GM21423 (cell line): ENCODE measurements at regions not wholly inside any gene's neighbourhood (a gene's known extent, or its start where the extent isn't known, plus 50 kb on each side); places are given as distances from the start of the nearest gene placed in this dataset.

Experiments used
- ATAC-seq: cut with Tn5 transposase; IDR thresholded peaks from one replicate; pipeline ENCODE4 v1.9.1; 2021; ENCODE audit warnings: mild to moderate bottlenecking, moderate library complexity; ENCODE audit not compliant: unreplicated experiment

DNA sequence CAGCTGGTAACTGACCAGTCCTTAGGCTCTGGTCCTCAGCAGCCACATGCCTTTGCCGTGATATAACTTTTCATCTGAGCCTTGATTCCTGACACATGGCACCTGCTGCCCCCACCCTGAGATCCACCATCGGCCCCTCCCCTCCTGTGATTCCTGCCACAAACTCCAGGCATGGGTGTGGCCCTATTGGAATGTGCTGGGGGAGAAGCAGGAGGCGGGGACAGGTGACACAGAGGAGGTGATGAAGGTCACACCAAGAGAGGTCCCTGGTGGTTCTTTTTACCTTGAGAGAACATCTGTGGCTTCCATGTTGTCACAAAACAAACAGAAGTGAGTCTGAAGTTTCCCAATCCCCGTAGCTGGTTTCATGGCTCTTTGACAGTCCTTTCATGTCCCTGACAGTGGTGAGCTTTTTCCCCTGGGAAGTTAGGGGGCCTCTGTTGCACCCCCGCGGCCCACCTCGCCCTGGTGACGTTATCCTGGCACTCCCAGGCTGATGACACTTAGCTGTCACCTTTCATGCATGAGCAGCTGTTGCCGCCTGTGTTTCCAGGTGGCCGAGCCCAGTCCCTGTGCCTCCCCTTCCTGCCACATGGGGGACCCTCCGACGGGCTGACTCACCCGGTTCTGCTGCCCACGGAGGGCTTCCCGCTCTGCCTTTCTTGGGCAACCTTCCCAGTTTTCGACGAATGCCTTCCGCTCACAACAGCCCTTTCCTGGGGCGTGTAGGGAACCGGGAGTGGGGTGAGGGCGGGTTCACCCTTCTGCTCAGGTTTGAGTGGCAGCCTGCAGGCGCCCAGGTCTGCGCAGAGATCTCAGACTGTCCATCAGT, 66.3 kb upstream of the GLI2 start:
- ATAC-seq: no peak

DNA sequence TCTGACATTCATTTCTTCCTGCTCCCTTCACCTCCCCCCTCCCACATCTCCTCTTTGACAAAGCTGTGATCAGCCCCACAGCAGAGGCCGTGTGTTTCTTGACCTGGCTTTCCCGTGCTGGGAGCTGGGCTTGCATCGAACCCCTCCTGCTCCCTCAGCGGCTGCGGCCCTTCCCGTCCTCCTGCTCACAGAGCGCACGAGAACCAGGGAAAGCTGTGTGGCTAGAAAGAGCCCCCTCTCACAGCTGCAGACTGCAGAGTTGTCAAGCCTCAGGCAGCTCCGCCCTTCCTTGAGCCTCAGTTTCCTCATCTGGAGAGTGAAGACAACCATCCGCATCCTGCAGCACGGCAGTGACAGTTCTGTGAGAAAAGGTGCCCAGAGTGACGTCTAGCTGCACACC, 65.7 kb upstream of the GLI2 start:
- ATAC-seq: no peak

DNA sequence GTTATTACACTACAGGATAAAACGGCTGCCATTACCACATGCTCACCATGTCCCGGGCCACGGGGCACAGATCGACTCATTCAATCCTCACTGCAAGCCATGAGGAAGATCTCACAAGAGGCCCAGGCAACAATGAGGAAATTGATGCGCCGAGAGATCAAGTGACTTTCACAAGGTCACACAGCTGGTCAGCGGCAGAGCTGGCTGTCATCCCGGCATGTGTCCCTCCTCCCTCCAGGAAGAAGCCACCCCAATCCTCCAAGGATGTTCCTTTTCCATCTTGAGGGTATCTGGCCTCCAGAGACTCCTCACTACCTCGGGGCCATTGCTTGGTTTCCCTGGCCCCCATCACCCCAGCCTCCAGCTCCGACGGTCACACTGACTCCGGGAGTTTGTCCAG, 65.3 kb upstream of the GLI2 start:
- ATAC-seq: no peak

DNA sequence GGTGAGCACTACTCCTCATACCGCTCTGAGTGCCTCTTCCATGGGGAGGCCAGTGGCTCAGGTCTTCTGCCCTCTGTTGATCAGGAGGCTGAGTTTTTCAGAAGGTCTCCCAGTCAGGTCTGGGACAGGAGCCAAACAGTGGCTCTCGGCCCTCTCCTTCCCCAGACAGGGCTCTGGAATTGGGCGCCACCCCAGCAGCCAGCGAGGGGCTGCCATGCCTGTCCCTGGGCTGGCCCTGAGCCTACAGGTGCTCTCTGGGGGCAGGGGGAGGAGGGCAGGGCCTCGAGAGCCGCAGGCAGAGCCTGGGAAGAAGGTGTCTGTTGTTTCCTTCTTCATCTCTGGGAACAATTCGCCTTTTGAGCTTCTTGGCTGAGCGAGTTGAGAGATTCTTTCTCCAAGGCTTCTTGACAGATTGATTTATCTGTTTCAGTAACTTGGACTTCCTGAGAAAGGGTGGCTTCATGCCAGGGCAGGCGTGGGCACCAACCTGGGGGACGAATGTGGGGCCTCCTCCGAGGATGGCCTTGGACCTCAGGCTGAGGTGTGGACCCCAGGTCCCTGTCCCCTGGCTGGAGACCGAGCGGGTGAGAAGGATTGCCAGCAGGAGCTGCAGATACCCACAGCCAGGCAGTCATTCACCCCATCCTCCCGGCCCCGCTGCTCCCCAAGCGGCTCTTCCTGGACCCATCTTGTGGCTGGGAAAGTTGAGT, 64.7 kb upstream of the GLI2 start:
- ATAC-seq: no peak

DNA sequence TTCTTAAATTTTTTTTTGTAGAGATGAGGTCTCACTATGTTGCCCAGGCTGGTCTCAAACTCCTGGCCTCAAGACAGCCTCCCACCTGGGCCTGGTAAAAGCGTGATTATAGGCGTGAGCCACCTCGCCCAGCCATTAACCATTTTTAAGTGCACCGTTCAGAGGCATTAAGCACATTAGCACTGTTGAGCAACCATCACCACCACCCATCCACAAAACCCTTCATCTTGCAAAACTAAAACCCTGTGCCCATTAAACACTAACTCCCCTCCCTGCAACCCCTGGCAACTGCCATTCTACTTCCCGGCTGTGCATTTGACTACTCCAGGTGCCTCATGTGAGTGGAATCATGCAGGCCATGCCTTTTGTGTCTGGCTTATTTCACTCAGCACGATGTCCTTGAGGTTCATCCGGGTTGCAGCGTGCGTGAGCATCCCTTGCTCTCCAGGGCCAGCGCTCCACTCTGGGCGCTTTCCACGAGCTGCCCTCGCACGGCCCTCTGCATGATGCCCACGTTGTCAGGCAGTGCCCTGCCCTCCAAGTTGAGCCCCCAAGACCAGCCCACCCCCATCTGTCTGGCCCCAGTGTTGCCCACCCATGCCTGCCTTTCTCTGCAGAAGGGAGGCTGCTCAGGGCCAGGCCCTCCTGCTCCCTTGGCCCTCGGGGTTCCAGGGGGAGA, 63.0 kb upstream of the GLI2 start:
- no peak for ATAC-seq

DNA sequence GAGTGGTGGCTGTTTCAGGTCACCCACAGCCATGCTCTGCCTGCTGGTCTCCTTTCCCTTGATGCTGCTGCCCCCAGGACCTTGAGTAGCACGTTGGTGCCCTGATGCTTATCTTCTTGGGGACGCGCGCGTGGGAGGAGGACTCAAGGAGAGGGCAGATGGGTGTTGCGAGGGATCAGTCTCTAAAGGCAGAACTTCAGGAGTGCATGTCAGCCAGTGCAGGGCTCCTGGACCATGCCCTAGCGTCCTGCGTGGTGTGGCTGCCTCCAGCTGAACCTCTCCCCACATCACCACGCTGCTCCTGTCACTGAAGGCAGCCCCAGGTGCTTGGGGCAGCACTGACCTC, 62.5 kb upstream of the GLI2 start:
- ATAC-seq: no peak

DNA sequence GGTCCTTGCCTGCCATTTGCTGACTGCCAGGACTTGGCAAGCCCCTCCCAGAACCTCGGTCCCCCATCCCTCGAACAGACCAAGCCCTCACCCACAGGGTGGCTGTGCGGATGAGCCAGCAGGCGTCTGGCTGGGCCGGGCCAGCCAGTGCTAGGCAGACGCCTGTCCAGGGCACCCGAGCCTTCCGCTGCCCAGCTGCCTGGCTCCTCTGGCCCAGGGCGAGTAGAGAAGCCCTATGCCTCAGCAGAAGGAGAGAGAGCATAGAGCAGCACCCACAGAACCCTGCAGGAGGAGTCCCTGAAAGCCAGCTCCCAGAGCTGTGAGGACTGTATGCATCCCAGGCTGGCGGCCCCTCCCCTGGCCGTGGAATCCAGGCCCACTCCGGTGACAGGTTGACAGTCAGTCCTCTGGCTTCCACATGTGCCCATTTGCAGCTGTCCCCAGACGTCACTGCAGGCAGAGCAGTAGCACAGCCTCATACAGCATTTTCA, 62.1 kb upstream of the GLI2 start:
- ATAC-seq: no peak

DNA sequence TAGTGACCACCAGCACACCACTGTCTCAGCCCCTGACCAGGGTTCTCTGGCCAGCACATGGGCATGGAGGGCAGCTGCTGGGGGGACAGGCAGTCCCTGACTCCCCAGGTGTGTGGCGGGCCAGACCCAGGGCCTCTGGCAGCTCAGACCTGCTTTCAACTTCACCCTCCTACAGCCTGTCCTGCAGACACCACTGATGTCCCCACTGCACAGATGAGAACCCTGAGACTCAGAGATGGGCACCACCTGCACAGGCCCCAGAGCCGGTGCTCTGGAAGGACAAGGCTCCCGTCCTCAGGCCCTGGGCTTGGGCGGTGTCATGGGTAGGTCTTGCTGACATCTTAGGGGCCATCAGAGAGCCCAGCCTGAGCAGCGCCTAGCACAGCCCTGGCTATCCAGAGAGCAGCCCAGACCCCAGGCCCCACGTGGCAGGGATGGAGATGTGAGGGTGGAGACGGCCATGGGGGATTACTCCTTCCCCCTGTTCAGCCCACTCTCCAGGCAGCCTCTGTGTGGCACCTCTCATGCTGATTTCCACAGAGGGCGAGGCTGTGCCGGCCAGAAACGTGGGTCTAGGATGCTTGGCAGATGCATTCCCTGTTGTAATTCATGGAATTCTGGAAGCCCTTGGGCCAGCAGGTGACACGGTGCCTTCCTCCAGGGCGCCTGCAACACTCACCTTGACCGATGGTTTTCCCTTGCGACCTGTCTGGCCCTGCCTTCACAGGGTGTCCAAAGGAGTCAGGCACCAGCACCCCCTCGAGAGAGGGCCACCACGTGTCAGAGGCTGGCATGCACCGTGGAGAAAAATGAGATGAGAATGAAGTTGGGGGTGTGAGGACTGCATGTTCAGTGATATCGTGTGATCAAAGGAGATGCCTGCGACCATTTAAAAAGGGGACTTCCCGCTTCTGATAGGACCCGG, 61.2 kb upstream of the GLI2 start:
- no peak for ATAC-seq

DNA sequence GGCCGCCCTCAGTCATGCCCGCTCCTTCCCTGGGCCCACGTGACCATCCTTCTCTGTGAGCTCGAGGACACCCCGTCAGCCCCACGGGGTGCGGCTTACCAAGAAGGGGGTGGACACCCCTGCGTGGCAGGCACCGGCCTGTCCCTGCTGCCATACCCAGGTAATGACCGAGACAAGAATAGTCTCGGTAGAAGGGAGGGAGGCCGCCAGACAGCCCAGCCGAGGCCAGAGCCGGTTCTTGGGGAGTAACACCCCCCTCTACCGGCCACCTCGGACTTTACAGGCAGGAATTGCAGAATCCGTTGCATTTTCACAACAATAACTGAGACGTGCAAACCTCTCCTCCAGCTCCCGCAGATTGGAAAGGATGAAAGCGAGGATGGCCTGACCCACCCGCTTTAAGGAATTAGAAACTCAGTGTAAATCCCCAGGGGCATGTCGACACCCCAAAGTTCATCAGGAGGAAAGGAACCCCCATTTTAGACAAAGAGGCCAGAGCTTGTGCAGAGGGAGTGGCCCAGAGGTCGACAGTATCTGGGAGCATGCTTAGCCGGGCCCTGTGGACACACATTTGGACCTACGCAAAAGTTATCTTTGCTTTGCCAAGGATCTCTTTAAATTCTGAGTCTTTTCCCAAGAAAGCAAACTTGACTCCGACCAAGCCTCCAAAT, 60.1 kb upstream of the GLI2 start:
- no peak for ATAC-seq

DNA sequence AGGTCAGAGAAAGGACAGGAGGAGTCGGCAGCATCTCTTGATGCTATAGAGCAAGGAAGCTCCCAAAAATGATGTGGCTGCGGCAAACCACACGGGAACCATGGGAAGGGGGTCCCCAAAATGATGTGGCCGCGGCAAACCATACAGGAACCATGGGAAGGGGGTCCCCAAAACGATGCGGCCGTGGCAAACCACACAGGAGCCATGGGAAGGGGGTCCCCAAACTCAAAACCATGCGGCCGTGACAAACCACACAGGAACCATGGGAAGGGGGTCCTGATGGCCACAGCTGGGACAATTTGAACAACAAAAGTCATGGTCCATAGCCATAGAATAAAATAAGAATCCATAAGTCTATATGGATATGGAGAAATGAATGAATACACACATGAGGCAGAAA, 58.4 kb upstream of the GLI2 start:
- ATAC-seq: no peak

DNA sequence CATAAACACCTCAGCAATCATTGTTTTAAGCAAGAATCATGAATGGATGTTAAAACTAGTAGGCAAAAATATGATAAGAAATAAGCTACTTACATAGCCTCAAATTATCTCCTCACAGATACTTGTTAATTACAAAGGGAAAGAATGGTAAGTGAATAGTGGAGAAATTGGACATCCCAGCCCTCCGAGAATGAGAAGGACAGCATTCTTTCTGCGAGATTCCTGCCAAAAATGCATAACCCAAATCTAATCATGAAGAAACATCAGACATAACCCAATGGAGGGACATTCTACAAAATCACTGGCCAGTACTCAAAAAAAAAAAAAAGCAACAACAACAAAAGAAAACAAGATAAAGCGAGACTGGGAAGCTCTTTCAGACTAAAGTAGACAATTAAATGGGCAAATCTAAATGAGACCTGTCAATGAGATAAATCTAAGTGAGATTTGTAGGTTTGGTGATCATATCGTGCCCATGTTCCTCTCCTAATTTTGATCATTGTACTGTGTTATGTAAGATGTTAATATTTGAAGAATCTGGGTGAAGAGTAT, 57.9 kb upstream of the GLI2 start:
- no peak for ATAC-seq

DNA sequence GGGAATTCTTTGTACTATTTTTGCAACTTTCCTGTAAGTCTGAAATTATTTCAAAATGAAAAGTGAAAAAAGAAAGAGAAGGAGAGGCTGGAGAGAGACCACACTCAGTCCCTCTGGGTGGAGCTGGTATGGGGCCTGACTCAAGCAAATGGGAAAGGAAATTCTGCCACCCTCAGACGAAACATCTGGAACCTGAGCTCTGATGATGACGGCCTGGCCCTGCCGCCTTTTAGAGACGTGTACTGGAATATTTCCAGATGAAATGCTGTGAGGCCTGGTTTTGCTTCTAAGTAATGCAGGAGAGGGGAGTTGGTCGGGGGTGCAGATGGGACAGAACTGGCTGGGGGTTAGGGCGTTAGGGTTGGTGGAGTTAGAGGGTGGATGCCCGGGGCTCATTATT, 57.4 kb upstream of the GLI2 start:
- ATAC-seq: no peak

DNA sequence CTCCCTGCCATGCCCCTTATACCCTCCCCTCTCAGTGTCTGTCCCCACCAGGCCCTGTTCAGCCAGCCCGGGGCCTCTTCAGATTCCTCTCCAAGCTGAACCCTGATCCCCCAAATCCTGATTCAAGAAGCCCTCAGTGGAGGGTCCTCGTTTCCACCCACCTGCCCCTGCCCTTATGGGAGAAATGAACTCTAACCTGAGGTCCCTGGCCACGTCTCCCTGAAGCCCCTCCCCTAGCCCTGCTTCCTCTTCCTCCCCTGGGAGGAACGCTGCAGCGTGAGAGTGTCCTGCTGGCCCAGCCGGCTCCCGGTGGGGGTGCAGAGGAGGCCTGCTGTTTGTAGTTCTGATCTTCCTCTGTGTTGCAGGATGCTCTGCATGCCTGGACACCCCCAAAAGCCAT, 56.7 kb upstream of the GLI2 start:
- ATAC-seq: no peak

DNA sequence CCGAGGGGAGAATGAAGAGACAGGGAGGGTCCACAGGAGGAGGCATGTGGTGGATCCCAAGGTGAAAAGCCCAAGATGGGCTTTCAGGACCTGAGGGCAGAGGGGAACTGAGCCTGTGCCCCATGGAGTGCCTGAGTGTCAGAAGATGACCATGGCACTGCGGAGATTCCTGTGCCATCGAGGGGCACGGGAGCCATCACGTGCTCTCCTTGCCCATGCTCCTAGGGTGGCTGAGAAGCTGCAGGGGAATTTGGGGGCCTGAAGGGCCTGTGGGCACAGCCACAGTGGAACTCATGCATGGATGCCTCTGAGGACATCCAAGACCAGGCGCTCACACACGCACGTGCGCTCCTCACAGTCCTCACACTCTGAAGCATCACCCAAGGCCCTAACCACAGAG, 56.1 kb upstream of the GLI2 start:
- no peak for ATAC-seq

DNA sequence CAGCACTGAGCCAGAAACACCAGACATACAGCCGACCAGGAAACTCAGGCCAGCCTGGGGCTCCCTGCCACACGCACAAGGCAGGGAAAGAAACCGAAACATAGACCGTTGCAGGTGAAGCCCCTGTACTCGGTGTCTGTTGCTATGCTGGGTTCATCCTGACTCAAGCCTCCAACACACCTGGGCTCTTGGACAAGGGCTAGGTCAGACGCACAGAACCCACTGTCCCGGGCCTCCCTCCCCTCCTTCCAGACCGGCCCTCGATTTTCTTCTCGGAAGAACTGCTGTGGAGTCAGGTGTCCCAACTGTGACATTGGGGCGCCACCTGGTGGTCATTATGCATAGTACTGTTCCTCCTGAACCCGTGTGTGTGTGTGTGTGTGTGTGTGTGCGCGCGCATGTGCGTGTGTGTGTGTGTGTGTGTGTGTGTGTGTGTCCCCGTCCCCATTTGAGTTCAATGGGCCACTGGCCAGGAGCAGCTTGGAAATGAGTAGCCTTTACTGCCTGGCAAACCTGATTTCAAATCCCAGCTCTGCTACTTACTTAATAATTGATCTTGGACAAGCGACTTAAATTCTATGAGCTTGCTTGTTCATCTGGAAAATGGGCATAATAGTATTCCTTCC, 55.4 kb upstream of the GLI2 start:
- ATAC-seq: peak; percentile 72

DNA sequence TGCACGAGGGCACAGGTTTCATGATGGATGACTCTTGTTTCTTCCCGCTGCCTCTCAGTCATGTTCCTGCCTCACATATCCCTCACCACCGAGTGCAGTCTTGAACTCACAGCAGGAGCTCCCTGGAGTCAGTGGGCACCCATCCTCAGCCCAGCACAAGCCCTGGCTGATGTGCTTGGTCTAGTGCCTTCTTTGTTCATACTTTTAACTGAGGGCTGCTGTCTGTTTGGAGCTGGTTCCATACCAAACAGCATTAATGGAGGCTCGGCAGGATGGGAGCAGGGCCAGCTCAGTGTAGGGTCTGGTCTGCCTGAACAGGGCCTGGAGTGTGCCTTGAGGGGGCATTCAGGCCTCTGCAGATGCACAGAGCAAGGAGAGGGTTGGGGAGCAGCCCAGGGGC, 54.5 kb upstream of the GLI2 start:
- no peak for ATAC-seq

DNA sequence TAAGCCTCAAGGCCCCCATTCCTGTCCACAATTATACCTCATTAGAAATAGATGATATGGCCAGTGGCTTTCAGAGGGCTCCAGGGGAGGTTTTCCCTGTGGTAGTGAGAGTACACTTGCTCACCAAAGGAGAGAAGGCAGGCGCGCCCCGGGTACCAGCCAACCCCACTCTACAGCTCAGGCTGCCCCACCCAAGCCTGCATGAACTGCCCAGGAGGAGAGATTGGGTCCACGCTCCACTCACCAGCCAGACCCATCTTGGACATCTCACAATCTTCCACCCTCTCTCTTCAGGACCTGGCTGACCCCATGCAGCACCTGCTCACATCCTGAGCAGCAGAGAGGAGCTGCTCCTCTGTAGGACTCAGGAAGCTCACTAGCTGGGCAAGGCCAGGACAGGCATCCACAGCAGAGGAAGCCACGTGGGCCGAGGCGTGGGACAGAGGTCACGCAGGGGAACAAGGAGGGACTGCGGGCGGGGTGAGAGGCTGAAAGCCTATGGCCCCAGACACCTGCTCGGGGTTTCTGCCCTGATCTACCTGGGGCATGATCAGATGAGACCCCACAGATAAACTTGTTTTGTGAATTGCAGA, 53.9 kb upstream of the GLI2 start:
- no peak for ATAC-seq

DNA sequence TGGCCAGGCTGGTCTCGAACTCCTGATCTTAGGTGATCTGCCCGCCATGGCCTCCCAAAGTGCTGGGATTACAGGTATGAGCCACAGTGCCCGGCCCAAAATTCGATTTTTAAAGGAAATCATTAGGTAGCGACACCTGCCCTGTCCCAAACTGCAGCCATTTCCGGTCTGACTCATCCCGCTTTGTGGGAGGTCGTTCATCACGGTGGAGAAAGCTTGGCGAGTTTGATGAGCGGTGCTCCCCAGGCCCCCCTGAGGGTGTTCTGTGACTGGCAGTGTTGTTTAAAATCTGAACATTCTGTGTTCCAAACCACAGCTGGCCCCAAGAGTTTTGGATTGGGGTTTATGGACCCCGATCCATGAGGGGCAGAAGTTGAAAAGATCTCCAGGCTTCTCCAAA, 53.0 kb upstream of the GLI2 start:
- ATAC-seq: no peak

DNA sequence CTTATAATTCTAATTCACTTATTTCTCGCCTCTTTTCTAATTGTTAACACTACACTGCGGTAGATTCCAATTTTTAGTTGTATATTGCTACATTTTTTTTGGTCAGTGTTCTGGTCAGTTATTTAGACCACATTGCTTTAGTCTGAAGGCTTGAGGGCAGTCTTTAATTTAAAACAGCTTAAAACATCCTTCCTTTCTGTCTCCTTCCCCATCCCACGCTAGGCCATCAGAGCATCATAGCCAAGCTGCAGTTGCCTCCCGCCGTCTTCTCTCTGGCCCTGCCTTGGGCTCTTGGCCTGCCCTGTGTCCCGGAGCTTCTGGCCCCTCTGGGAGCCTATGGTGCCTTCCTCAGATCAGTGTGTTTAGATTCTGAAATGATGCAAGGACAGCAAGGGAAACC, 52.6 kb upstream of the GLI2 start:
- ATAC-seq: no peak
